ENCODE measurements at regions not wholly inside any gene's neighbourhood (a gene's known extent, or its start where the extent isn't known, plus 50 kb on each side); places are given as distances from the start of the nearest gene placed in this dataset.

GRCh38 chr2:183946193-183946592 lies 652.1 kb upstream of the ZNF804A start:
- TF ChIP-seq CTCF (IDR thresholded peaks at IDR 0.05; ENCODE audit: low read depth, low read length, missing control alignments) = no peak
- no peak overlapping the region for H3K4me3 ChIP-seq (ENCODE audit: low read depth, low read length)
- DNase-seq (ENCODE audit: low read depth) = no peak

GRCh38 chr2:183948861-183949260 lies 649.5 kb upstream of the ZNF804A start:
- no peak overlapping the region for H3K4me3 ChIP-seq (ENCODE audit: low read depth, low read length)
- TF ChIP-seq CTCF (IDR thresholded peaks at IDR 0.05; ENCODE audit: low read depth, low read length, missing control alignments) = no peak
- DNase-seq (ENCODE audit: low read depth) = no peak

- no peak for TF ChIP-seq CTCF (IDR thresholded peaks at IDR 0.05; ENCODE audit: low read depth, low read length, missing control alignments)
These were observed 647.7 kb upstream of the ZNF804A start for GRCh38 chr2:183950673-183951072.

DNA sequence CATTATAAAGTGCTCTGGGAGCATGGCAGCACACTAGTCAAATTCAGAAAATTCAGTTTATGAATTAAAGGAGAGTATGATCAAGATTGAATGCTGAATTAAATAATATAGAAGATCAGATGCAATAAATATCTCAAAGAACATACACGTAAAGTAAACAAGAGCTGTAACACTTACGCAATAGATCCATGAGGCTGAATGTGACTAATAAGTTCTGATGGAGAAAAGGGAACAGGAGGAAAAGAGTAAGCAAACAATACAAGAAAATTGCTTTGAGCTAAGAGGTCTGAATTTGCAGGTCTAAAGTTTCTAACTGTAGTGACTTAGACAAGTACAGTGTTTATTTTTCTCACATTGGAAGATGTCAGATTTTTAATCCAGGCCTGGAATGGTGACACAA lies 646.7 kb upstream of the ZNF804A start:
- H3K4me3 ChIP-seq (ENCODE audit: low read depth, low read length) = no peak overlapping the region
- no peak for DNase-seq (ENCODE audit: low read depth)
- no peak for TF ChIP-seq CTCF (IDR thresholded peaks at IDR 0.05; ENCODE audit: low read depth, low read length, missing control alignments)

More at GRCh38 chr2:183950673-183951072, 647.7 kb upstream of the ZNF804A start:
- no peak for DNase-seq (ENCODE audit: low read depth)
- no peak overlapping the region for H3K4me3 ChIP-seq (ENCODE audit: low read depth, low read length)

DNA sequence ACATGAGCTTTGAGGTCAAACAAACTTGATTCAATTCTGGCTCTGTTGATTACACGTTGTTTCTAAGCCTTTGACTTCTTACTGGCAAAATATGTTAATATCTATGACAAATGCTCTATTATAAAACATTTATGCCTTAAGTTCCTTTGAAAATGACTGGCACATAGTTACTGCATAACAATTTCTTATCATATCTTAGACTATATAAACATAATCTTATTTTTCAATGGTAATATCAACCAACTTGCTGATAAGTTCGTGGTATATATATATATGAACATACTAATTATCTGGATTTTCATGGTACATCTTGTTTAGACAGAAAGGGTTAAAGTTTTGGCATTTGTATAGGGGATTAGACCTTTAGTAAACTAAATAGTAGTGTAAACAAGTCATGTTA lies 645.6 kb upstream of the ZNF804A start:
- H3K4me3 ChIP-seq (ENCODE audit: low read depth, low read length) = no peak overlapping the region
- DNase-seq (ENCODE audit: low read depth) = no peak
- no peak for TF ChIP-seq CTCF (IDR thresholded peaks at IDR 0.05; ENCODE audit: low read depth, low read length, missing control alignments)

DNA sequence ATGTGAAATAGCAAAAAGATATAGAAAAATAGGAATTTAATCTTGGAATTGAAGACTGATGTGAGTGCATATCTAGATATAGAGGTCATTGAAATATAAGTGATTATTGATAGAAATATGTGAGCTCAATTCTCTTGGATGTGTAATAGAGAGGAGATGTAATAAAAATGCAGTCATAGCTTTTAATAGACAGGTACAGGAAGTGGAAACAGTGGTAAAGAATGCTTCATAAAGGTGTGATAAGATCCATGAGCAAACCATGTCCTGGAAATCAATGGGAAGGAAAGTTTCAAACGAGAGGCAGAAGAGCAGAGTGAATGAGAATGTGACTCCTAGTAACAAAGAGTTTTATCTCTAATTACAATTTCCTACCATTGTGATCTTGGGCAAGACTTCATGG lies 634.7 kb upstream of the ZNF804A start:
- no peak for DNase-seq (ENCODE audit: low read depth)
- no peak overlapping the region for H3K4me3 ChIP-seq (ENCODE audit: low read depth, low read length)
- no peak for TF ChIP-seq CTCF (IDR thresholded peaks at IDR 0.05; ENCODE audit: low read depth, low read length, missing control alignments)

DNA sequence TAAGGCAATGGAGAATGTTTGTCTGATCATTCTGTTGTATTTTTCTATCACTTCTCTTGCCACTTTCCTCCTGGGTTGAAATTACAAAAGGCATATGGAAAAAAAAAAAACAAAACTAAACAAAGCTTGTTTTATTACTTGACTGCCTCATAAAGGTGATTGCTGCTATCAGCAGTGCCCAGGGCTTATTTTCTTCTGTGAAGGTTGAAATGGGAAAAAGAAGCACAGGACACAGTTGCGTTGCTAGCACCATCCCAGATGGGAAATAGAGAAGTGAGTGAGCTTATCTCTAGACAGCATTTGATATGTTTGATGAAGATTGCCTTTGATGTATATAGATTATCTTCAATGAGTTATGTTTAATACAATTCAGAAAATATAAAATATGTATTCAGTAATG lies 633.8 kb upstream of the ZNF804A start:
- DNase-seq (ENCODE audit: low read depth) = no peak
- no peak for TF ChIP-seq CTCF (IDR thresholded peaks at IDR 0.05; ENCODE audit: low read depth, low read length, missing control alignments)
- no peak overlapping the region for H3K4me3 ChIP-seq (ENCODE audit: low read depth, low read length)
